ENCODE measurements at regions not wholly inside any gene's neighbourhood (a gene's known extent, or its start where the extent isn't known, plus 50 kb on each side); places are given as distances from the start of the nearest gene placed in this dataset.

- Histone ChIP-seq H3K9ac (ENCODE audit: low read length in 3 of 3) (no peak overlapping the region), H3K27ac (ENCODE audit: low read depth in 2 of 2, low read length in 2 of 2) (no peak overlapping the region), H3K4me3 (ENCODE audit: low read length in 3 of 3) (no peak overlapping the region), H3K36me3 (ENCODE audit: control insufficient read depth in 2 of 3, insufficient read depth in 3 of 3, low read length in 3 of 3) (no peaks in the 10 kb centered on the region), H3K4me1 (ENCODE audit: control insufficient read depth in 2 of 3, insufficient read depth in 2 of 3, low read depth in 1 of 3, low read length in 3 of 3) (no peaks in the 10 kb centered on the region), H3K9me3 (ENCODE audit: control insufficient read depth in 2 of 3, insufficient read depth in 1 of 3, low read length in 3 of 3) (no peaks in the 10 kb centered on the region), H3K27me3 (ENCODE audit: control insufficient read depth, insufficient read depth, low read length) (no peaks in the 10 kb centered on the region)
- intact Hi-C loops (cut with DNase I): no loop called here
- DNase-seq: no peak
- no peak for TF ChIP-seq CTCF (IDR thresholded peaks at IDR 0.05; ENCODE audit: borderline replicate concordance, extremely low read depth, insufficient read depth)
- no peak for FAIRE-seq
Observed at GRCh38 chr2:57141269-57141668, 905.3 kb upstream of the VRK2 start.

DNA sequence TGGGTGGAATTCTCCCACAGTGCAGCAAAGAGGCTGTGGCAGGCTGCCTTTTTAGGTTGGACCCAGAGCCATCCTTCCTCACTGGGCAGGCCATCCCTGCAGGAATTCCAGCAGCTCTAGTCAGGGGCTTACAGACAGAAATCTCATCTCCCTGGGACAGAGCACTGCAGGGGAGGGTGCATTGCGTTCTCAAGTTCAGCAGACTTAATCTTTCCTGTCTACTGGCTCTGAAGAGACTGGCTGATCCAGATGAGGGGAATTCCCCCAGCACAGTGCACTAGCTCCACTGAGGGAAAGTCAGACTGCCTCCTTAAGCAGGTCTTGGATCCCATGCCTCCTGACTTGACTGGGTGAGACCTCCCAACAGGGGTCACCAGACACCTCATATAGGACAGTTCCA lies 899.7 kb upstream of the VRK2 start:
- peak in 1 of 5 donors; percentile 5 for DNase-seq
- Histone ChIP-seq H3K9me3 (ENCODE audit: control insufficient read depth in 2 of 3, insufficient read depth in 1 of 3, low read length in 3 of 3) (peaks cover 0 to 2% (median 0%) of the 10 kb centered on the region in 3 donors), H3K27me3 (ENCODE audit: control insufficient read depth, insufficient read depth, low read length) (no peaks in the 10 kb centered on the region), H3K4me1 (ENCODE audit: control insufficient read depth in 2 of 3, insufficient read depth in 2 of 3, low read depth in 1 of 3, low read length in 3 of 3) (no peaks in the 10 kb centered on the region), H3K36me3 (ENCODE audit: control insufficient read depth in 2 of 3, insufficient read depth in 3 of 3, low read length in 3 of 3) (no peaks in the 10 kb centered on the region), H3K9ac (ENCODE audit: low read length in 3 of 3) (no peak overlapping the region), H3K4me3 (ENCODE audit: low read length in 3 of 3) (no peak overlapping the region), H3K27ac (ENCODE audit: low read depth in 2 of 2, low read length in 2 of 2) (no peak overlapping the region)
- no peak for FAIRE-seq
- TF ChIP-seq CTCF (IDR thresholded peaks at IDR 0.05; ENCODE audit: borderline replicate concordance, extremely low read depth, insufficient read depth): no peak
- intact Hi-C loops (cut with DNase I): no loop called here

DNA sequence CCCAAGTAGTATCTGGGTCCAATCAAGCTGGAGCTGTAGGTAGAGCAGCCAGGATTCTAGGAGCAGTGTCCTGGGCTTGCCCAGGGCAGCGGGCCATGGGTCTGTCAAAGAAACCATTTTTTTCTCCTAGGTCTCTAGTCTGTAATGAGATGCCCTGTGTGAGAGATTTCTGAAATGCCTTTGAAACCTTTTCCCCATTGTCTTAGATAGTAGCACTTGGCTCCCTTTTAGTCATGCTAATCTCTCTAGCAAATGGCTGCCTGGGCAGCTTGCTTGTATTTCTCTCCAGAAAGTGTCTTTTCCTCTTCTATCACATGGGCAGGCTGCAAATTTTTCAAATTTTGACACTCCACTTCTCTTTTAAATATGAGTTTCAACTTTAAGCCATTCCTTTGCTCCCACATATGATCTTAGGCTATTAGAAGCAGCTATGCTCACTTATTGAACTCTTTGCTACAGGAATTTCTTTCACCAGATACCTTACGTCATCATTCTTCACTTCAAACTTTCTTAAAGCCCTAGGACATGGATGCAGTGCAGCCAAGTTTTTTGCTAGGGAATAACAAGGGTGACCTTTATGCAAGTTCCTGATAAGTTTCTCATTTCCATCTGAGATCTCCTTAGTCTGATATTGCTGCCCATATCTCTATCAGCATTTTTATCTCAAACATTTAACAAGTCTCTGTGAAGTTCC lies 890.2 kb upstream of the VRK2 start:
- intact Hi-C loops (cut with DNase I): no loop called here

More for the DNA sequence above, 890.2 kb upstream of the VRK2 start:
- H3K27me3 ChIP-seq (ENCODE audit: control insufficient read depth, insufficient read depth, low read length): no peaks in the 10 kb centered on the region
- no peak overlapping the region for H3K4me3 ChIP-seq (ENCODE audit: low read length in 3 of 3)
- DNase-seq (no peak), FAIRE-seq (no peak)
- no peak for TF ChIP-seq CTCF (IDR thresholded peaks at IDR 0.05; ENCODE audit: borderline replicate concordance, extremely low read depth, insufficient read depth)
- no peaks in the 10 kb centered on the region for H3K9me3 ChIP-seq (ENCODE audit: control insufficient read depth in 2 of 3, insufficient read depth in 1 of 3, low read length in 3 of 3)
- H3K36me3 ChIP-seq (ENCODE audit: control insufficient read depth in 2 of 3, insufficient read depth in 3 of 3, low read length in 3 of 3): no peaks in the 10 kb centered on the region
- H3K27ac ChIP-seq (ENCODE audit: low read depth in 2 of 2, low read length in 2 of 2): no peak overlapping the region
- no peaks in the 10 kb centered on the region for H3K4me1 ChIP-seq (ENCODE audit: control insufficient read depth in 2 of 3, insufficient read depth in 2 of 3, low read depth in 1 of 3, low read length in 3 of 3)
- H3K9ac ChIP-seq (ENCODE audit: low read length in 3 of 3): no peak overlapping the region

Data from kidney (tissue), 13 donors.